Stimulated activated CD4-positive, alpha-beta T cell treated with anti-CD3 and anti-CD28 coated beads, Interleukin-2, amount 100 ng/mL, for 4 hours (primary cell): ENCODE measurements at regions not wholly inside any gene's neighbourhood (a gene's known extent, or its start where the extent isn't known, plus 50 kb on each side); places are given as distances from the start of the nearest gene placed in this dataset.

ENCODE experiments used
- DNase-seq: peaks from one replicate; pipeline ENCODE4 v3.0.0-alpha.2; 2020; ENCODE audit warnings: low read depth

DNA sequence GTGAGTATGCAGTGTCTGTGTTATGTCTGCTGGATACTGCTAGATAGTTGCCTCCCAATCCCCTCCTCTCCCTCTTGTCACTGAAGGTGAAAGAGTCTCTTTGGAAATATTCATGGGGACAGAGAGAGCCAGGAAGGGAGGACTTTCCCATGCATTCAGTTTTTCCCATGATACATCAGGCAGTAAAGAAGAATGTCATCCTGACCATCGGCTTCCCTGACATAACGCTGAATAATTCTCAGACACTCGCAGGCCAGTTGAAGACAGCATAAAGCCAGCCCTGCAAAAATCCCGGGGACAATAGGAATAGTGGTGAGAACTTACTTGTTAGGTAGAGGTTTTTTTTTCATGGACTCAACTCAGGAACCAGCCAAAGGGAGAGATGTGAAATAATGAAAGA is 58.1 kb downstream of the KLF4 start:
- DNase-seq = no peak

DNA sequence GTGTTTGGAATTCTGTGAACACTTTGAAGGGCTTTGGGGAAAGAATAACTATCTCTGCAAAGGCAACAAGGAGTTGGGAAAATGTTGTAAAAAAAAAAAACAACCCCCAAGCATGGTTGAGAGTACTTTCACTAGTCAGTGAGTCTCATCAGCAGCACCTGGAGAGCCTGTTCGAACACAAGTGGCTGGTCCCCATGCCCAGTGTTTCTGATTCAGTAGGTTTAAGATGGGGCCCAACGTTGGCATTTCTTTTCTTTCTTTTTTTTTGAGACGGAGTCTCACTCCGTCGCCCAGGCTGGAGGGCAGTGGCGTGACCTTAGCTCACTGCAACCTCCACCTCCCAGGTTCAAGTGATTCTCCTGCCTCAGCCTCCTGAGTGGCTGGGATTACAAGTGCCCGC is 59.5 kb downstream of the KLF4 start:
- no peak for DNase-seq

DNA sequence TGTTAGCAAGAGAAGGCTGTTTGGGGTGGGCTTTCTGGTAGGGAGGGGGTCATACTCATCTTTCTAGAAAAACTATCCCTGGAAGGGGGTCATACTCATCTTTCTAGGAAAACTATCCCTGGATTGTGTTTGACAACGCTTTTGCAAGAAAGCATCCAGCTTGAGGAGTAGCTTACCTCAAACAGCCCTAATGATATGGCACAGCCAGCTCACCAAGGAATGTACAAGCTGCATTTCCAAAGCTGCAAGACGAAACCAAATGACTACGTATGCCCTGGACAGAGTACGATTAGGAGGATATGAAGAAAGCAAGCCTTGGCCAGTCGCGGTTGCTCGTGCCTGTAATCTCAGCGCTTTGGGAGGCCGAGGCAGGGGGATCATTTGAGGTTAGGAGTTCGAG is 63.4 kb downstream of the KLF4 start:
- no peak for DNase-seq

DNA sequence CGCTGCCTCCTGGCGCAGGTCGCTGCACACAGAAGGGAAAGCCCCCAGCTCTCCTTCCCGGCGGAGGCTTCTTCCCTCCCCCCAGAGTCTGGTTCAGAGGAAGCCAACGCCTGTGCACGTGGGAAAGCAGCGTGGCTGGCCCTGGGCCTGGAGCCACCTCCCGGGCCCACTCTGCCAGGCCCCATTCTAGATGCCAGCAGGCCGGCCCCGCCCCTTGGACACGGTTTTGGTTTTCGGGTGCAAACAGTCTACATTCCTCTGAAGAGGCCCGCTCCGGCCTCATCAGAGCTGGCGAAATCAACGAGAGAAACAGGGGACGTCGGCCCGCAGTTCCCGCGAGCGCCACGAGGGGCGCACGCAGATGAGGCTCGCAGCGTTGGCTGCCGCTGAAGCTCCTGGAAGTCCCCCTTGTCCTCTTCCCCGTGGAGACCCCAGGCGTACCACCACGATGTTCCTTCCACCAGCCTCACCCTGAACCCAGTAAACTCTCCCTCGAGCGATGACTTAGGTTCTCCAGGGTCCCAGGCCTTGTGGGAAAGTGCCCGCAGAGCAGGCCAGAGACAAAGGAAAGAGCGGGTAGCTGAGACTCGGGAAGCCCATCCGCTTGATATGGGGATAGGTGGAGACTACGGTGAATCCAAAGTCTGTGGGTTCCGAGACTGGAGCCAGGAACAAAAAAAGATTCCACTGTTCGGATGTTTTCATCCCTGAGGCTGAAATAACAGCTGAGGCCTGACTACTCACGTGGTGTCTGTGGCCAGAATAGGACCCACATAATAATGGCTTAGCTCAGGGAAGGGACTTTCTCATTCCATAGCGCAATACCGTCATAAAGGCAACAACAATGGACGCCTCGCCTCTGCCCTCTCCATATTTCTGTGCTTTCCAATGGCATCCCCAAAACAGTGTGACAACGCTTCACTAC is 64.2 kb downstream of the KLF4 start:
- peak; percentile 6 for DNase-seq

DNA sequence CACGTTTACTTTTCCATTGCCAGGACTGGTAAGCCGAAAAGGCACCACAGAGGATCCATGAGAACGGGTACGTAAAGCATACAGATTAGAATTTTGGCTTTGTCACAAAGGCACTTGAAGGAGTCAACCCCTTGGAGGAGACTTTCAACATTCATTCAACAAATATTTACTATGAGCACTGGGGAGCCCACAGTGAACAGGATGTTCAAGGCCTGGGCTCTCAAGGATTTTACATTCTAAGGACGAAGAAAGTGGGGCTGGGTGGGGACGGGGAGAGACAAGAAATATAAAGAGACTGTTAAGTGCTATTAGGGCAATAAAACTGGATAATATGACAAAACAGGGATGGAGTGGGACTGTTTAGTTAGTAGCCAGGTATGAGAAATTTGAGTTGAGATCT is 66.0 kb downstream of the KLF4 start:
- no peak for DNase-seq

DNA sequence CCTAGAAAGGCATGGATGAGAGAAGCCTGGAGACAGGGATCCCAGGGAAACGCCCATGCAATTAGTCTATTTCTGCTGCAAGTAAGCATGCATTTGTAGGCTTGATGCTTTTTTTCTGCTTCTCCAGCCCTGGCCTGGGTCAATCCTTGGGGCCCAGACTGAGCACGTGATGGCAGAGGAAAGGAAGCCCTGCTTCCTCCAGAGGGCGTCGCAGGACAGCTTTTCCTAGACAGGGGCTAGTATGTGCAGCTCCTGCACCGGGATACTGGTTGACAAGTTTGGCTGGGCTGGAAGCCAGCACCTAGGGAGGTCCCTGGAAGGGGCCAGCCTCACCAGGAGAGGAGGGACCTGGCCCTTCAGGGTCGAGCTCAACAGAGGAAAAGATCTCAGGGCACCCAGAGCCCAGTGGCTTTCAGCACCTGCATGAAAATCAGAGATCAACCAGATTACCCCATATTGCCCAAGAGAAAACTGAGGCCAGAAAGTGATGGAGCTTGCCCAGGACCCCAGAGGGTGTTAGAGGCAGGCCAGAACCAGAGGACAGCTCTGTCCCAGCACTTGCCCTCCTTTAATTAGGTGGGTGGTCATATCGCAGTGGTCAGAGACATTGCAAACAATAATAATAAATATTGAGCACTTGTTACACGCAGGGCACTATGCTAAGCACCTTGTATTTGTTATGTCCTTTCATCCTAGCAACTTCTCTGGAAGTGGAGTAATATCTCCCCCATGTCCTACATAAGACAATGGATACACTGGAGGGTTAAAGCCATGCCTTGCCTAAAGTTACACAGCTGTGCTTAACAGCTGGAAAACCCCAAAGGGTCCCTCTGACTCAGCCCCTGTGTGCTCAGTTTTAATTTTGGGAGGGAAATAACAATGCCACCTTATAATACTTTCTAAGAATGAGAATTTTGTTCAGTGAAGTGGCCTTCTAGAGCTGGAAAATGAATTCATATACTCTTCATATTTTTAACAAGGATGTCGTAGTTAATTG is 67.1 kb downstream of the KLF4 start:
- no peak for DNase-seq

DNA sequence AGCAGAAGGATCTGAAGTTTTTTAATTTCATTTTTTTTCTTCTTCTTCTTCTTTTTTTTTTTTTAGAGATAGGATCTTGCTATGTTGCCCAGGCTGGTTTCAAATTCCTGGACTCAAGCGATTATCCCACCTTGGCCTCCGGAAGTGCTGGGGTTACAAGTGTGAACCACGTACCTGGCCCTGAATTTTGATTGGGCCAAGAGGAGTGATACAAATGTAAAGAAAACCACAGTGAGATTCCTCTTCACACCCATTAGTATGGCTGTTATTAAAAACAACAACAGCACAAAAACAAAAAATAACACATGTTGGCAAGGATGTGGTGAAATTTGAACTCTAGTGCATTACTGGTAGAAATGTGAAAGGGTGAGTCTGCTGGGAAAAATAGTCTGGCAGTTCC is 79.1 kb downstream of the KLF4 start:
- DNase-seq = no peak

DNA sequence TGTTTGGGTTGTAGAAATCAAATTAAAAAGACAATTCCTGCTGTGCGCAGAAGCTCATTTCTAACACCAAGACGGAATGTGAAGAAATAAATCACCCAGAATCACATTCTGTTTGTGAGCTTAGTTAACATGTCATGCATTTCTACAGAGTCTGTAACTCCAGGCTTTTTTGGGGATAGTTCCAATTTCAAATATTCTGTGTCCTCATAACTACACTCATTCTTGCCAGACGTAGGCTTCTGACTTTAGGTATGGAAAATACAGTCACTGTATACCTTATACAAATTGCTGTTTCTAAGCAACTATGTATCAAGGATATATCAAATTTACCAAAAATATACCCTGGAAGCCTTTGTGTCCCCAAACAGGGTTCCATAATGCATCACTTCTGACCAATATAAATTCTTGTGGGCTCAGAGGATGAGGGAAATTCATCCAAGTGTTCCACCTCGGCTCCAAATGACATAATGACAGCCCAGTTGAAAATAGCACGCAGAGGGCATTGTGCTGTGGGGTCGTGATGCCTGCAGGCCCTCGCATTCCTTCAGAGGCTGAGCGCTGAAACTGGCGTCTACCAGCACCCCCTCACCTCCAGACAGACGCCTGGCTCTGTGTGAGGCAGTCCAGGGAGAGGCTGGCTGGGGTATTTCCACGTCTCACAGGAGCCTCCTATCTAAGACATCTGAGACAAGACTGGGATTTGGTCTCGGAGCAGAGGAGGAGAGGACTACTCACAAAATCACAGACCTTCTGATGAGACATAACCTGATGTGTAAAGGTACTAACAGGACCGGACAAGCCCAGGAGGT is 79.8 kb downstream of the KLF4 start:
- DNase-seq = no peak

DNA sequence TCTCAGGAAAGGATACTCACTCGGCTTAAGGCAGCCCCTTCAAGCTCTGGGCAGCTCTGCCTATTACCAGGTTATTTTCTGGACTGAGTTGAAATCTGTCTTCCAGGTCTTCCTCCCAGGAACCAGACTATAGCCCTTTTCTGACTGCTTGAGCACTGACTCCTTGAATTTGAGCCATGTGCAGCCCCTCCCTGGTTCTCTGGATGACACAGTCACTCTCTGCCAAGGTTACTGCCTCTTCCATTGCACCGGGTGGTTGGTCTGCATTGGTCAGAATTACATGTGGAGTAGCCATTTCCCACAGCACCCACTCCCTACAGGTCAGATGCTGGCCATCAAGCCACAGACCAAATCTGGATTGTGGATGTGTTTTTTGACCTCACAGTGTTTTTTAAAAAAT is 81.9 kb downstream of the KLF4 start:
- no peak for DNase-seq

DNA sequence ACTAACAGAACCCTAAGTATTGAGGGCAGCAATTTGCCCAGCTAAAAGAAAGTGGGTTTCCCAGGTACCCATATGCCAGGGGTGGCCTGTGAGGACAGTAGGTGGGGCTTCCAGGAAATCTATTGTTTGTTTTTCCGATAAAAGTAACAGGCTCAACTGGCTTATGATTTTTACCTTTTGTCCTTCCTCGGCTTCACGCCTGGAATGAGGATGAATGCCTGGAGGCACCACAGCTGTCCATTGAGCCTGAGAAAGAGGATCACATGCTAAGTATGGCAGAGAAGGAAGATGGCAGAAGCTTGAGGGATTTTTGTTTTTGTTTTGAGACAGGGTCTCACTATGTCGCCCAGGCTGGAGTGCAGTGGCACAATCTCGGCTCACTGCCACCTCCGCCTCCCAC is 84.1 kb downstream of the KLF4 start:
- DNase-seq = no peak

DNA sequence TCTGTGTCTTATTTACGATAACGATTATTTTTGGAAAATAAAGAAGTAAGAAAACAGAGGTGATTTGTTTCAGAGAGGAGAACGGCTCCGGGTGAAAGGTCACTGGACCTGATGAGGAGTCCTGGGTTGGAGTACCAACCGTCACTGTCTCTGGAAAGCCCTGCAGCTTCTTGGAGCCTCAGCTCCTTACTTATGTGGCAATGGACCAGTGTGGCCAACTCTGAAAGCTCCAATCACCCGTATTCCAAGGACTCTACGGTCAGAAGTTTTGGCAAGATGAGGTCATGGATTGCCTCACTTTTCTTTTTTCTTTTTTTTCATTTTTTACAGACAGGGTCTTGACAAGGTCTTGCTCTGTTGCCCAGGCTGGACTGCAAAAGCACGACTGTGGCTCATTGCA is 84.8 kb downstream of the KLF4 start:
- DNase-seq = no peak

DNA sequence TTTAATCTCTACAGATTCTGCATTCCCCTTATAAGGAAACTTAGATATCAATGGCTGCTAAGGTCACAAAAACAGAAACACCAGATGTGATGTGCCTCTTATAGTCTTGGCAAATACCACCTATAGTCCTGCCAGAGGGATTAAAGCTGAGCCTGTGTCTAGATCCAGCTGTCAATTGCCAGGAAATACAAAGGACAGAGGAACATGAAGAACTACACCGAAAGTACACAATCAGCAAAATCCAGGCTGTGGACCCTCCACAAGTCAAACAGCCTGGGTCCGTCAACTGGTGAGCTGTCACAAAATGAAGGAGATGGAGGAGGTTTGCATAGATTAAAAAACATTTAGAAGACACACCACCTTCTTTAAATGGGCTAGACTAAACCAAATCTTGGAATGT is 85.4 kb downstream of the KLF4 start:
- DNase-seq = no peak

DNA sequence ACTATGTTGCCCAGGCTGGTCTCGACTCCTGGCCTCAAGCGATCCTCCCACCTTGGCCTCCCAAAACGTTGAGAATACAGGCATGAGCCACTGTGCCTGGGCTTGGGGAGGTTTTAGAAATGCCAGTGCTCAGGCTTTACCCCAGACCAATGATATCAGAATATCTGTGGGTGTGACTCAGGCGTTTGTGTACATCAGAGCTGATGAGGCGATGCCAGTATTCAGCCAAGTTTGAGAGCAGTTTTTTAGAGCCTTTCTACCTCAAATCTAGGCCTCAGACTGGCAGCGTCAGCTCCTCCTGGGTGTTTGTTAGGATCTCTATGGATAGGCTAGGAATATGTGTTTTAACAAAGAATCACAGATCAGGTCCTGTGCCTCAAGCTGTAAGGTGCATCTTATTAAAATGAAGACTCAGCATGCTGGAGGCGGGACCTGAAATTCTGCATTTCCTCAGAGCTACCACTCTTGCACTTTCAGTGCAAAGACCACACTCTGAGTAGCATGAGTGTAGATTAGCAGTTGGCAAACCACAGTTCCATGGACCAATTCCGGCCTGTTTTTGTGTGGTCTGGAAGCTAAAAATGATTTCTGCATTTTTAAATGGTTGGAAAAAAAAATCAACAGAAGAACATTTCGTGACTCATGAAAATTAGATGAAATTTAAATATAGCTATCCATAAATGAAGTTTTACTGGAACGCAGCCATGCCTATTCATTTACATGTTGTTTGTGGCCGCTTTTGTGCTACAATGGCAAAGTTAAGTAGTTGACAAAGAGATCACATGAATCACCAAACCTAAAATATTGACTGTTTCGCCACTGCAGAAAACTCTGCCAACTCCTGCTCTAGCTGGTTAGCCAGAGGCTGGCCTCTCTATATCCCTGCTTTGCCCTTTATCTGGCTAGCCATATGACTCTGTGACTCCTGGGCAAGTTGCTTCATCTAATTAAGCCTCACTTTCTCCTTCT is 92.2 kb downstream of the KLF4 start:
- DNase-seq = no peak

DNA sequence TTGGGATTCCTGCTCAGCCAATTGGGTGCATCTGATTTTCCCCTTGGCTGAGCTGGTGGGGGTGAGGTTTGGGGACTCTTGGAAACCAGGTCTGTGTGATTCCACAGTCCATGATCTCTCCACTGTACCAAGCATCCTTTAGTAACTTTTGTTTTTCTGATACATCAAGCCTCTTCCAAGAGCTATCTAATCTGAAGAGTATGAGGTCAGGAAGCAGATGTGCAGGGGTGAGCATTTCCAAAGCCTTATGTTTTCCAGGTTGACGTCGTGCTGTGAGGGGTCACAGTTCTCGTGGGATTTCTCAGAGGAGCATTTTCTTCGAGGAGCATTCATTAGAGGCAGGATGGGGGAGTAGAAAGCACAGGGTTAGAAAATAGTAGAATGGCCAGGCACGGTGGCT is 95.3 kb downstream of the KLF4 start:
- no peak for DNase-seq

DNA sequence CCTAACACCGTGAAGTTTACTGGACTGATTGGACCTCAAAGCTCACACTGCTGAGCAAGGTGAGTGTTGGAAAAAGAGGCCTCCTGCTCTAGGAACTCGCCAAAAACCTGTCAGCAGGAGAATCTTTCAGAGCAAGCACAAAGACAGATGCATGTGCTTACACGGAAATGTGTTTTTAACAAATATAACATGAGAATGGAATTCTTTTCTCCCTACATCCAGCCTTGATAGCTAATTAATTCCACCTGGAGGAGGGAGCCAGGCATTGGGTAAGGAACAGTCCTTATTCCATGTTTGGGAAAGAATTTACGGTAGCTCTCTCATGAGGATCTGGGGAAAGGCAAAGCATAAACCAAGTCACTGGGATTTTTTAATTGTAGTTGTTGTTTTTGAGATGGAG is 98.8 kb downstream of the KLF4 start:
- DNase-seq = no peak

DNA sequence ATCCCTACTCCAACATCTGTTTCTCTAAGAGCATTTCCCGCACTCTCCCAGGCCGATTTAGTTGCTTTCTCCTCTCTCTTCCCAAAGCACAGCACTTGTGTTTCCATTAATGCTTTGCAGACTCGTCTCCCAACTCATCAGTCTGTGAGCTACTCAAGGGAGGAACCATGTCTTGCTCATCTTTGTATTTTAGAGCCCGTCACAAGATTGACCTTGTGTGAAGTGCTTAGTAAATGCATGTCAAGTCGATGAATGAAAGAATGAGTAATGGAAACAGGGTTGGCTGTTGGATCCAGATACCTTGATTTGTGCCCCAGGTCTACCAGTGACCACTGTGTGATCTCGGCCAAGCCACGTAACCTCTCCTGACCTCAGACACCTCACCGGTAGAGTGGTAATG is 99.3 kb downstream of the KLF4 start:
- DNase-seq = no peak

DNA sequence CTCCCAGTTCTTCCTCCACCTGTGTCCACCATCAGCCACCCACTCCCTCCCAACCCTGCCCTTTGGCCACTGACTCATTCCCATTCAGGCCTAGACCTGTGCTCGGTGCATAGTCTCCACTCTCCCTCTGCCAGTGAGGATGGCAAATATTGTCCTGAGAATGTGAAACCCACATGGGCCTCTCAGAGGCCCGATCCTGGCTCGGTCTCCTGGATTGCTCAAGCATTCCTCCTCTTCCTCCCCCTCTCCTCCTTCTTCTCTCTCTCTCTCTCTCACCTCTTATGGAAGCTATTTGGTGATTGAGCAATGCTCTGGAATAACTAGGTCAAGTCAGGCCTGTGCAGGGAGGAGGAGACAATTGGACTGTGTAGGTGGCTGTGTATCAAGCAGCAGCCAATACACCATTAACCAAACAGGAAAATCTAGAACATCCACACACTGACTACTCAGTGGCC is 99.9 kb downstream of the KLF4 start:
- DNase-seq = no peak

DNA sequence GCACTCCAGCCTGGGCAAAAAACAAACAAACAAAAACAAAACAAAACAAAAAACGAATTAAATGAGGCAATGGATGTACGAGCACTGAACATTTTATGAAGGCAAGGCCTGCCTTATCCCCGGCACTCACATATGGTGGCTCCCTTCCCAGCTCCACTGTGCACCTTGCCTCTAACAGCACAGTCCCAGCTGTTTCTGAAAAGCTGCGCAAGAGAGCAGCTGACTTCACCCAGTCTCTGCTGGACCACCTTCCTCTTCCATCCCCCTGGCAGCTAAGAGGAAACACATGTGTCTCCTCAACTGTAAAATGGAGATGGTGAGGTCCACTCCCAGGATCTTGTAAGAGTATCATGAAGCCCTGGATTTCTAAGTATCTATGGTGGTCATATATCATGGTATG is 100.7 kb downstream of the KLF4 start:
- no peak for DNase-seq

DNA sequence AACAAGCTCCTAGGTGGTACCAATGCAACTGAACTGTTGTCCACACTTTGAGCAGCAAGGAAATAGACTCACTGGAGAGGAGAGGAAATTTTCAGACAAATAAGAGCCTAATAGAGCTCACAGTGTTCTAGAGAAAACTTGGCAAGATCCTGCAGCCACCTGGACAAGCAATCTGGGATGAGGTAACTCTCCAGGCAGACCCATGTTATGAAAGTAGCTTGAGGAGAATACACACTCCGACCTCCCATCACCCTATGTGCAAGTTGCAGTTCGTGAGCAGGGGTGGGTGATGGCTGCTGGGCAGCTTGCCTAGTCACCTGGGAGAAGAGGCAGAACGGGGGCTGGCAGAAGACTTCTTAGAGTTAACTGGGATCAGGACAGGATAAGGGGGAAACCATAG is 102.2 kb downstream of the KLF4 start:
- DNase-seq = no peak

DNA sequence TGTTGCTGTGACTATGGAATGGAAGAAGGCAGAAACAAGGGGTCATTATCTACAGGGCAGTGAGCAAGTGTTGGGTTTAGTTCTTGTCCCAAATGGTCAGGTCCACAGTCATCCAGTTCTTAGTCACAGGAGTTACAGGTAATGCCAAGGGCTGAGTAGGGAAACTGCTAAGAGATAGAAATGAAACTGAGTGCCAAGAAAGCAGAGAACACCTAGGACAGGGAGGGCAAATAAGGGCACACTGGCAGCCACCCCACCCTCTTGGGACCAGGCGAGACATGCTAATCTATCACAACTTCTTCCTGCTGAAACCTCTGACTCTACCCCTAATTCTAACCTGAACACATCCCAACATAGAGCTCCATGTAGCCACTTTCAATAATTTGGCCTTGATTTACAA is 103.2 kb downstream of the KLF4 start:
- no peak for DNase-seq
